Parathyroid adenoma (tissue), 2 donors: ENCODE measurements at regions not wholly inside any gene's neighbourhood (a gene's known extent, or its start where the extent isn't known, plus 50 kb on each side); places are given as distances from the start of the nearest gene placed in this dataset.

Source experiments
- H2AFZ ChIP-seq: fragments of 300-600 bp; sonication (generic); one replicate; pipeline ENCODE4 v1.7.0; 2017; ENCODE audit warnings: antibody characterized with exemption, mild to moderate bottlenecking
- H3K27ac ChIP-seq: fragments of 300-600 bp; sonication (generic); one replicate; pipeline ENCODE4 v1.7.0; 2017
- H3K27me3 ChIP-seq: fragments of 300-600 bp; sonication (generic); one replicate; pipeline ENCODE4 v1.7.0; 2017; ENCODE audit warnings: low read length; ENCODE audit not compliant: control insufficient read depth, insufficient read depth
- H3K36me3 ChIP-seq: fragments of 300-600 bp; sonication (generic); one replicate; pipeline ENCODE4 v1.7.0; 2017; ENCODE audit warnings: low read length; ENCODE audit not compliant: control insufficient read depth, insufficient read depth
- H3K4me1 ChIP-seq: fragments of 300-600 bp; sonication (generic); one replicate; pipeline ENCODE4 v1.7.0; 2017; ENCODE audit warnings: control low read depth
- H3K4me2 ChIP-seq: fragments of 300-600 bp; sonication (generic); one replicate; pipeline ENCODE4 v1.7.0; 2017; ENCODE audit warnings: low read length
- H3K4me3 ChIP-seq: fragments of 300-600 bp; sonication (generic); one replicate; pipeline ENCODE4 v1.7.0; 2017; ENCODE audit warnings: low read depth, low read length
- H3K79me2 ChIP-seq: fragments of 300-600 bp; sonication (generic); one replicate; pipeline ENCODE4 v1.7.0; 2017; ENCODE audit warnings: control low read depth
- H3K9ac ChIP-seq: fragments of 300-600 bp; sonication (generic); one replicate; pipeline ENCODE4 v1.7.0; 2017; ENCODE audit warnings: mild to moderate bottlenecking
- H3K9me3 ChIP-seq: fragments of 300-600 bp; sonication (generic); one replicate; pipeline ENCODE4 v1.7.0; 2017; ENCODE audit warnings: low read length; ENCODE audit not compliant: control insufficient read depth
- TF ChIP-seq, protein P1 (sequence below): fragments of 300-600 bp; sonication (generic); IDR thresholded peaks from one replicate; pipeline ENCODE4 v1.7.0; 2017; ENCODE audit warnings: antibody characterized with exemption, mild to moderate bottlenecking
- donor health status: primary hyperparathyroidism.

DNA sequence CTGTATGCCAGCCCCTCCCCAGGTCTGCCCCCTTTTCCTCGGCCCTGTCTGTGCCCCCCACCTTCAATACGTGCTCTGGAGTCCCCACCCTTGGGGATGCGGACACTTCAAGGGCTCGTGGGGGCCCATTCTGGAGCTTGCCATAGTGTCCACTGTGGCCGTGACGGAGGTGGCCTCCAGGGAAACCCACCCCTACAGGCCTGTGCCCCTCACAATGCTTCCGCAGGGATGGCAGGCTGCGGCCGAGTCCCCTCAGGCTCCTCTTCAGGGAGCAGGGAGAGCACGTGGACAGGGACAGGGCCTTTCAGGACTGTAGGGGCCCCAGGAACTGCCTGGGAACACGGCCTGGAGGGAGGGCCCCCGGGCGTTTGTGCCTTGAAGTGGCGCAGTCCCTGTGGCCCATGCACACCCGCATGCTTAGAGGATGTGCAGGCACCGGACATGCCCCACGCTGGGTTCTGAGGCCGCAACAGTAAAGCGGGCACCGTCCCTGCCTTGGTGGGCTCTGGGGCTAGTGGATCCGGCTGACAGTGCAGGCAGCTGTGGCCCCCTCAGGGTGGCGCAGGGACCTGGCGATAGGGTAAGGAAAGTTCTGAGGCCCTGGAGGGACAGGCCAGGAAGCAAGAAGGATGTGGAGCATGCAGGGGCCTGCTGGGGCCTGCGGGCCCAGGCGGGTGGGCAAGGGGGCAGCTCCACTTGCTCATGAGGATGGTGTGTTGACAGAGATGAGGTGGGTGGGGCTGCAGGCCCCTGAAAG, 209.0 kb upstream of the RTL1 start:
- Histone ChIP-seq H3K27me3 (no peaks in the 10 kb centered on the region), H3K79me2 (no peaks in the 10 kb centered on the region), H3K4me2 (no peak overlapping the region), H3K9ac (no peak overlapping the region), H3K4me1 (no peaks in the 10 kb centered on the region), H3K4me3 (no peak overlapping the region), H3K36me3 (no peaks in the 10 kb centered on the region), H3K9me3 (no peaks in the 10 kb centered on the region), H3K27ac (no peak overlapping the region), H2AFZ (no peak overlapping the region)
- TF ChIP-seq, protein P1, sequence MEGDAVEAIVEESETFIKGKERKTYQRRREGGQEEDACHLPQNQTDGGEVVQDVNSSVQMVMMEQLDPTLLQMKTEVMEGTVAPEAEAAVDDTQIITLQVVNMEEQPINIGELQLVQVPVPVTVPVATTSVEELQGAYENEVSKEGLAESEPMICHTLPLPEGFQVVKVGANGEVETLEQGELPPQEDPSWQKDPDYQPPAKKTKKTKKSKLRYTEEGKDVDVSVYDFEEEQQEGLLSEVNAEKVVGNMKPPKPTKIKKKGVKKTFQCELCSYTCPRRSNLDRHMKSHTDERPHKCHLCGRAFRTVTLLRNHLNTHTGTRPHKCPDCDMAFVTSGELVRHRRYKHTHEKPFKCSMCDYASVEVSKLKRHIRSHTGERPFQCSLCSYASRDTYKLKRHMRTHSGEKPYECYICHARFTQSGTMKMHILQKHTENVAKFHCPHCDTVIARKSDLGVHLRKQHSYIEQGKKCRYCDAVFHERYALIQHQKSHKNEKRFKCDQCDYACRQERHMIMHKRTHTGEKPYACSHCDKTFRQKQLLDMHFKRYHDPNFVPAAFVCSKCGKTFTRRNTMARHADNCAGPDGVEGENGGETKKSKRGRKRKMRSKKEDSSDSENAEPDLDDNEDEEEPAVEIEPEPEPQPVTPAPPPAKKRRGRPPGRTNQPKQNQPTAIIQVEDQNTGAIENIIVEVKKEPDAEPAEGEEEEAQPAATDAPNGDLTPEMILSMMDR, result no peak

DNA sequence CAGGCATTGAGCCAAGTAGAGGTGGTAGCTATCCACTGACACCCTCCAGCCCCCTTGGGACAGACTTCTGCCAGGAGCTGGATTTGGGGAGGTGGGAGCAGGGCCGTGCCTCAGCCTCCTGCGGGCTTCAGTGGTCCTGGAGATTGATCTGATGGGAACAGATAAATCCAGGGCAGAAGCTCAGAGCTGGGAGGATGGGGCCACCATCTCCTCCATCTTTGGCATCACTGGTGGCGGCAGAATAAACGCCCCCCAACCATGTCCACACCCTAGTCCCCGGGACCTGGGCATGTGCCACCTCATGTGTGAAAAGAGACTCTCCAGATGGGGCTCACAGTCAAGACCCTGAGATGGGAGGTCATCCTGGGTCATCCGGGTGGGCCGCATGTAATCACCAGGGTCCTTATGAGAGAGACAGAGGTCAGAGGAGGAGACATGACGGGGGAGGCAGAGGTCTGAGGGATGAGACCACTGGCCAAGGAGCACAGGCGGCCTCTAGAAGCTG, 209.6 kb upstream of the RTL1 start:
- H3K4me3 ChIP-seq, result no peak overlapping the region
- no peaks in the 10 kb centered on the region for H3K36me3 ChIP-seq
- no peaks in the 10 kb centered on the region for H3K79me2 ChIP-seq
- TF ChIP-seq, protein P1, result no peak
- no peak overlapping the region for H3K9ac ChIP-seq
- no peak overlapping the region for H2AFZ ChIP-seq
- no peaks in the 10 kb centered on the region for H3K27me3 ChIP-seq
- H3K27ac ChIP-seq, result no peak overlapping the region
- no peaks in the 10 kb centered on the region for H3K4me1 ChIP-seq
- H3K9me3 ChIP-seq, result no peaks in the 10 kb centered on the region
- no peak overlapping the region for H3K4me2 ChIP-seq

DNA sequence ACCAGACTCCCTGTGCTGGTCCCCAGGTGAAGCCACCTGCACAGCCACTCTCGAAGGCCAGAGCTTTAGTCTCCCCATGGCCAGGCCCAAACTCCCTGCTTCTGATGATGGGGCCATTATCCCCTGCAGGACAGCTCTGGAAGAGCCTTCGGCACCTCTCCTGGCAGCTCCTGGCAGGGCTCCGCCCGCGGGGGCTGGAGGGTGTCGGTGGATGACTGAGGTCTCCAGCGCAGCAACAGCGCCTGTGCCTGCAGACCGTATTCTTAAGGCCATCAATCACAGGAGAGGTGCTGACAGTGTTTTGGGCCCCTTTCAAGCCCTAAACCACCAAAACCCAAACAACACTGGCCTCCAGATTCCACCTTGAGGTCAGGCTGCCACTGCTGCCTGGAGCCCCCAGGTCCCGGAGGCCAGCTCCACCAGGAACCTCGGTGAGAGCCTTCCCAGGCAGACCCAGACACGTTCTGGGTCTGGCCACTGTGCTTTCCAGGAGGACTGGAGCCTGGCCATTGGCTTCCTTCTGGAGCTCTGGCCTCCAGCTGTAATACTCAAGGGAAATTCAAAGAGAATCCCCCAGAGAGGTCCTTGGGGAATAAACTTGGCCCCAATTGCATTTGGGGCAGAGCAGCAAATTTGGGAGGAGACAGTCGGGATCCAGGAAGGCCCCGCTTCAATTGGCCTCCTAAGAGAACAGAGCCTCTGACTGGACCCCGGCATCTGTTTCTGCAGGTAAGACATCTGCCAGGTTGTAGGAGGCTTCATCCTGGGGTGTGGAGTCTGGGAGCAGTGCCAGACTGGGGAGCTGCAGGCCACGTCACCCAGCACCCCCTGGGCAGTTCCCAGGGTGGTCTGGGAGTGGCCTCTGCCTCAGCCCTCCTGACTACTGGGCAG, 210.6 kb upstream of the RTL1 start:
- Histone ChIP-seq H3K4me2 (no peak overlapping the region), H3K4me1 (no peaks in the 10 kb centered on the region), H3K79me2 (no peaks in the 10 kb centered on the region), H3K36me3 (no peaks in the 10 kb centered on the region), H3K27me3 (no peaks in the 10 kb centered on the region), H3K4me3 (no peak overlapping the region), H2AFZ (no peak overlapping the region), H3K9ac (no peak overlapping the region), H3K9me3 (no peaks in the 10 kb centered on the region), H3K27ac (no peak overlapping the region)
- TF ChIP-seq, protein P1, result no peak

DNA sequence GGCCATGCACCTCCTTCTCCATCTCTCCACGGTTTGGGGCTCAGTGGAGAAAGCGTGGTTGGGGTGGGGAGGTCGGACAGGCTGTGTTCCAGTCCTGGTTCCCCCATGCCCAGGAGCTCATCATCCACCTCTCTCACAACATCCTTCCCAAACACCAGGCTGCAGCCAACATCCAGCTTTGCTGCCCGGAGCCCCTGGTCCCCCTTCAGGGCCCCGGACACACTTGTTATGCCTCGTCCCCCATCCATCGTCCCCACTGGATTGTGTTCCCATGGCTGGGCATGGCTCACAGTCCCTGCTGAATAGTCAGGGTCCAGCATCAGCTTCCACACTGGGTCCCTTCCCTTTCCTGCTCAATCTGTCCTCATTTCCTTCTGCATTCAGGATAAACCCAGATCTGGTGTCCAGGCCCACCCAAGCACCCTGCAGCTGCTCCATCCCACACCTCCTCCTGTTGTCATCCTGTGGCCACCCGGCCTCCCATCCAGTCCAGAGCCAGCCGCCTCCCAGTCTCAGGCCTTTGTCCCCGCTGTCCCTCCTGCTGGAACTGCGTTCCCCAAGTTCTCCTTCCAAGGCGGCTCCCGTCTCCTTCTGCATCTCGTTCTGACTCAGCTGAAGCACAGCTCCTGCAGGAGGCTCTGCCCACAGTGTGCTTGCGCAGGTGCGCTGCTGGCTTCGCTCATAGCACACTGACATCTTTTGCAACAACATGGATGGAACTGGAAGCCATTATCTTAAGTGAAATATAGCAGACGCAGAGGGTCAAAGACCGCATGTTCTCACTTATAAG, 211.4 kb upstream of the RTL1 start:
- TF ChIP-seq, protein P1, result no peak
- H3K4me1 ChIP-seq, result no peaks in the 10 kb centered on the region
- H3K9ac ChIP-seq, result no peak overlapping the region
- no peaks in the 10 kb centered on the region for H3K36me3 ChIP-seq
- no peaks in the 10 kb centered on the region for H3K27me3 ChIP-seq
- H2AFZ ChIP-seq, result no peak overlapping the region
- no peaks in the 10 kb centered on the region for H3K79me2 ChIP-seq
- H3K9me3 ChIP-seq, result no peaks in the 10 kb centered on the region
- no peak overlapping the region for H3K27ac ChIP-seq
- no peak overlapping the region for H3K4me2 ChIP-seq
- no peak overlapping the region for H3K4me3 ChIP-seq
